ENCODE measurements at regions not wholly inside any gene's neighbourhood (a gene's known extent, or its start where the extent isn't known, plus 50 kb on each side); places are given as distances from the start of the nearest gene placed in this dataset.

GRCh38 chr1:208523007-208523406, 278.8 kb upstream of the PLXNA2 start:
- no peak for DNase-seq

- DNase-seq, result no peak
These were observed 280.2 kb upstream of the PLXNA2 start for GRCh38 chr1:208524376-208524775.

- no peak for DNase-seq
These were observed 280.7 kb upstream of the PLXNA2 start for GRCh38 chr1:208524925-208525324.

GRCh38 chr1:208525417-208525816, 281.2 kb upstream of the PLXNA2 start:
- no peak for DNase-seq

- no peak for DNase-seq
These were observed 282.5 kb upstream of the PLXNA2 start for GRCh38 chr1:208526613-208527125.

GRCh38 chr1:208527156-208527555, 283.0 kb upstream of the PLXNA2 start:
- DNase-seq, result no peak

- DNase-seq, result no peak
These were observed 284.5 kb upstream of the PLXNA2 start for GRCh38 chr1:208528578-208529240.

GRCh38 chr1:208531003-208531750, 287.0 kb upstream of the PLXNA2 start:
- no peak for DNase-seq

GRCh38 chr1:208533746-208534598, 289.8 kb upstream of the PLXNA2 start:
- DNase-seq, result no peak

- no peak for DNase-seq
These were observed 290.4 kb upstream of the PLXNA2 start for GRCh38 chr1:208534599-208534897.

- DNase-seq, result no peak
These were observed 290.8 kb upstream of the PLXNA2 start for GRCh38 chr1:208534979-208535378.

GRCh38 chr1:208535511-208535910, 291.3 kb upstream of the PLXNA2 start:
- no peak for DNase-seq

GRCh38 chr1:208536212-208536611, 292.0 kb upstream of the PLXNA2 start:
- no peak for DNase-seq

- no peak for DNase-seq
These were observed 293.0 kb upstream of the PLXNA2 start for GRCh38 chr1:208537198-208537597.

GRCh38 chr1:208538078-208538477, 293.9 kb upstream of the PLXNA2 start:
- DNase-seq, result no peak

GRCh38 chr1:208538587-208538986, 294.4 kb upstream of the PLXNA2 start:
- DNase-seq, result no peak

GRCh38 chr1:208540724-208541123, 296.5 kb upstream of the PLXNA2 start:
- no peak for DNase-seq

GRCh38 chr1:208541225-208541855, 297.2 kb upstream of the PLXNA2 start:
- DNase-seq, result no peak

- no peak for DNase-seq
These were observed 298.1 kb upstream of the PLXNA2 start for GRCh38 chr1:208542309-208542708.

- DNase-seq, result no peak
These were observed 299.9 kb upstream of the PLXNA2 start for GRCh38 chr1:208544053-208544452.

- DNase-seq, result no peak
These were observed 300.6 kb upstream of the PLXNA2 start for GRCh38 chr1:208544794-208545193.

- no peak for DNase-seq
These were observed 306.8 kb upstream of the PLXNA2 start for GRCh38 chr1:208551024-208551423.

GRCh38 chr1:208551633-208552320, 307.6 kb upstream of the PLXNA2 start:
- no peak for DNase-seq
